HTR-8/SVneo (cell line): ENCODE measurements at regions not wholly inside any gene's neighbourhood (a gene's known extent, or its start where the extent isn't known, plus 50 kb on each side); places are given as distances from the start of the nearest gene placed in this dataset.

Experiments used
- DNase-seq: peaks from one replicate; pipeline ENCODE4 v3.0.0; 2011; ENCODE audit warnings: low spot score, mixed read lengths; ENCODE audit not compliant: insufficient read length
- FAIRE-seq: peaks from 2 replicates; lab custom pipeline; 2011; peaks lifted over from hg19 to GRCh38; lab: Jason Lieb, UNC

DNA sequence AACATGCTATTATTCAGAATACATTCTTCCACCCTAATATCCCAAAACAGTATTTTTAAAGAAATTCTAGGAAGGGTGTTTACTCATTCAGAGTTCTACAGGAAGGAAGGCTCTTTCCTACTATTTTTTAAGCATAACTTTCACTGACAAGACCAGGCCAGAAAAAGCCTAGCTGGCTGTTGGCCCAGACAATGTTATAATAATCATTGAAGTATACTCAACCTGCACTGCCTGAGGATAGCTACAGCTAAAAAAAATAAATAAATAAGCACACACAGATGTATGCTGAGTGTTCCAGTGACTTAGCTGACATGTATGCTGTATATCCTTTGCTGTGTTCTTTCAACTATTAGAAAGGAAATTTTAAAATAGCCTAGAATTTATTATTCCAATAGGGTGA is 145.8 kb upstream of the SPRY1 start:
- no peak for FAIRE-seq
- DNase-seq: no peak

DNA sequence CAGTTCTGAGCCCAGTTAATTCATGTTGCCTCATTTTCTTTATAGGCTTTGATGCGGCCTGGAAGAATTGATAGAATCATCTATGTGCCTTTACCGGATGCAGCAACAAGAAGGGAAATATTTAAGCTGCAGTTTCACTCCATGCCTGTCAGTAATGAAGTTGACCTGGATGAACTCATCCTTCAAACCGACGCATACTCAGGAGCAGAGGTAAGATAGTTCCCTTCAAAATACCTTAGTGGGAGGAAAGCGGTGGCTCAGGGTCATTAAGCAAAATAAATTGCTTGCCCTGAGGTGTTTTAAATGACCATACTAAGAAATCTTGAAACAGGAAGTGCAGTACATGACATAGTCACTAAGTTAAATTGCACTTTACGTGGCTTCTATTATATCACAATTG is 140.6 kb upstream of the SPRY1 start:
- DNase-seq: no peak

DNA sequence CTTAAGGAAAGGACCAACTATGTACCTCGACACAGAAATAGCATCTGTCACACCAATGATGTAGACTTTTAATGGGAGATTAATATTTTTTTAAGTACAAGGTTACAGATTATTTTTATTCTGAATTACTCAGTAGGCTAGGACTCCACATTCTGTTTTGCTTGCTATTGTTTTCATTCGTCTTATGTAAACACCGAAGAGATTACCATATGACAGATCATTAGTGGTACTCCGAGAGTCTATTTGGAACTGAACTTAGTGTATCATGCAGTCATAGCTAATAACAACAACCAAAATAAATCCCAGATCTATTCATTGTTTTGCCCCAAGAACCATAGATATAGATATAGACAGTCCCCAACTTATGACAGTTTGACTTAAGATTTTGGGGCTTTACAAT is 139.7 kb upstream of the SPRY1 start:
- DNase-seq: no peak
- FAIRE-seq: no peak

More for the DNA sequence above, 140.6 kb upstream of the SPRY1 start:
- FAIRE-seq: no peak

DNA sequence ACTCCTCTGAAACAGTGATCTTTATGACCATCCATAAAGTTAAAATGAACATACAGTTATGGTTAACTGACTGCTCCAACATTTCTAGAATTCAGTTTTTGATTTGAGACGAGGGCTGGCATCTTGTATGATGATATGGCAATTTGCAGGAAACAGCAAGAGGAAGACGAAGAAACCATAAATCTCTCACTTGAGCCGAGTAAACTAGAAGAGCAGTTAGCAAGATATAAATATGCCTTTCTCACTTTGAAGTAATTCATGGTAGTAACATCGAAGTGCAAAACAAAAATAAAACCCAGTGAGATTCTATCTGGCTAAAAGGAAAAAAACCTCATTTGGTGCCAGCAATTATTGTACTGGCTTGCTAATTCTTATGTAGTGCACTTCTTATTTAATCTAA is 139.0 kb upstream of the SPRY1 start:
- DNase-seq: no peak
- no peak for FAIRE-seq

DNA sequence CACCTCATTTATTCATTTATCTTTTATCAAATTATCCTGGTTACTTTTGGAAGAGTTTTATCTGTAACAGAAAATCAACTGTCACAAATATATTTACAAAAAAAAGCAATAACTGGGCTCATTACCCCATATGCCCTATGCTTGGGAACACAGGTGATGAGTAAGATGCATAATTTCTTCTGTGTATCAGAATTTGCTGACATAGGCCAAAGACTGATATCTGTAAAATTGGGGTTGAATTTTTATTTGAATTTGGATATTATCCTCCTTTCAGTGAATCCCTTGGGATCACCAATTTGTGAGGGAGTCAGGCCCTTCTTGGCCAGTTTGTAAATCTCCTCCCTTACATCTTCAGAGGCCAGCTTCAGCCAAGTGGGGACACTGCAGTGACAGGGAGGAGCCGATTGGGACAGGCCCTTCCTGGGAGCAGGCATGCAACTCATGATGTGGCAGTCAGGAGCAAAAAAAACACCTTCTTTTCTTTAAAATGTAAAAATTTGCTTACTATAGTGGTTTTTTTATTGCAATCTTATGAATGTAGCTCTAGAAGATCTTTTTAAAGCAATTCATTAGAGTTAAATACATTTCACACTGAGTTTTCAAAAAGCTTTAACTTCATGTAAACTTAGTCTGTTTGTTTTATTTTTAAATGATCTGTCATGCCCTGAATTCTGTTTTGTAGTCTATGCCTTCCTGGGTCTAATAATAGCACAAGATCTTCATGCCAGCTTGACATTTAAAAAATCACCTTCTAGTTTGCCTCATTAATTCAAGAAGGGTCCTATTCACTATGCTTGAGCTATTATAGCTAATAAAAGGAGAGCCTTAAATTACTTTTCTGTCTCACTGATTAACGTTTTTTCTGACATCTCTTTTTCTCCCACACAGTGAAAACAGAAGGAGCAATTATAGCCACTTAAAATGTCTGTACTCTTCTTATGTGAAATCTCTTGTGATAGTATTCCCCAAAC is 136.6 kb upstream of the SPRY1 start:
- no peak for FAIRE-seq
- DNase-seq: no peak

DNA sequence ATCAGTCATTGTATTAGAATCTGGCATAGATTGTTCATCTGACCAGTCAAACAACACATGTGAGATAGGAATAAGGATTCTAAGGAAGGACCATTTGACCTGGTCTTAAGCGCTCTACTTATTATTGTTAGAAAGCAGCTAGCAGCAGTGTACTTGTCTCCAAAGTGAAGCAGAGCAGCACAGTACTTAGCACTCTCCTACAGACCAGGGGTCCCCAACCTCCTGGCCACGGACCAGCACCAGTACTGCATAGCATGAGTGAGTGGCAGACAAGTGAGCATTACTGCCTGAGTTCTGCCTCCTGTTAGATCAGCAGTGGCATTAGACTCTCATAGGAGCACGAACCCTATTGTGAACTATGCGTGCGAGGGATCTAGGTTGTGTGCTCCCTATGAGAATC is 135.9 kb upstream of the SPRY1 start:
- FAIRE-seq (peak; percentile 9), DNase-seq (no peak)

DNA sequence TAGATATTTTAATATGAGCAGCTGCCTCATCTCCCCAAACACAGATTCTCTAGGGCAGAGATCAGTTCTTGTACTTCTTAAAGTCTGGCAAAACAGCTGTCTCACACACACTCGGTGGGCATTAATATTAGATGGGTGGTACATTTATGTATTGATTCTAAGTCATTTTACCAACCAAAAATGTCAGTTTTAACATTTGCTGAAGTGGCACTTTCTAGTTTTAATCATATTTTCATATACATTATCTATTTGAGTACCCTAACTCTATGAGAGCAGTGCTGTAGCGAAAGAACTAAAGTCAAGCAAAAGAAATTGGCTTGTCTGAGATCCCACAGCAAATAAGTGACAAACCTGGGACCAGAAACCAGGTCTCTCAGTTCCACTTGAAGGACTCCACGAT is 134.5 kb upstream of the SPRY1 start:
- FAIRE-seq (no peak), DNase-seq (no peak)

DNA sequence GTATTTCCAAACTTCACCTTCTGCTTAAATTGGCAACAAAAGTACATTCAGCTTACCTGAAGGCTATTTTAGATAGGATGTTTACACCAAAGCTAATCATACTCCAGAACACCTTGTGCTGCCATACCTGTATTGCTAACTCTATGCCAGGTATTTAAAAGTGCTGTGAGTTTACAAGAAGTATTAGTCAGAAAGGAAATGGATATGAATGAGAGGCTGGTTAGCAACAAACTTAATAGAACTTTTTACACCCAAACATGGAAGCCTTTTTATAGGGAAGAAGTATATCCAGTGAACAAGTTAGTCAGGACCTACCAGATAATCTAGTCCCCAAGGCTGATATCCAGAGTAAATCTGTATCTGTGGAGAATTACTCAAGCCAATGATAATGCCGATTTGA is 131.2 kb upstream of the SPRY1 start:
- DNase-seq (no peak), FAIRE-seq (no peak)

DNA sequence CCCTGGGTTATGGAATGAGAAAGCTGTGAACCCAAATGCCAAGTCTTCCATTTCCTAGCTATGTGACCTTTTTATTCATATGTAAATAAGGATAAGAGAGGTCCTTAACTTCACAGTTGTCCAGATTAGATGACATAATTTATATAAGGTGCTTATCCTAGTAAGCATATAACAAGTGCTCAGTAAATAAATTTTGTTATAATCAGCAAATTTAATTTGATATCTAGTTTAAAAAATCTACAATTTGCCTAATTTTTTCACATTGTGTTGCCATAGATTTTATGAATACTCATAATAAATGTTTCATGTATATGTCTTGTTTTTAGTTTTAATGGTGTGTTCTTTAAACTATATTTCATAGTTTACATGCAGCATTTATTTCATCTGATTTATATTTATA is 130.4 kb upstream of the SPRY1 start:
- FAIRE-seq (no peak), DNase-seq (no peak)

DNA sequence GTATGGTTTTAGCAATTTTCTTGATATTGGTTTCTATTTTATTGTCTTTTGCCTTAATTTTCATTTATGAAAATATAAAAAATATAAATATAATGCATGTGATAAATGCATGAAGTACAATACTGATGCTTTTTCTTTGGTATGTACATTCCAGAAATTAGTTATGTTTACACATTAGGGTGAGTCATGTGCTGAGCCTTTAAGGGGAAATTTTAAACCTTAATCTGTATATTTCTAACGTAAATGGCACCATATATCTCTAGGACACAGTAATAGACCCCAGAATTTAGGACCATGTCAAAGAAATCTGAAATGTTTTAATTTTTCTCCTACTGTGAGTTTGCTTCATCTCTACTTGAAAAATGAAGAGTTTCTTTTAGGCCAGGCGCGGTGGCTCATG is 117.8 kb upstream of the SPRY1 start:
- no peak for FAIRE-seq

DNA sequence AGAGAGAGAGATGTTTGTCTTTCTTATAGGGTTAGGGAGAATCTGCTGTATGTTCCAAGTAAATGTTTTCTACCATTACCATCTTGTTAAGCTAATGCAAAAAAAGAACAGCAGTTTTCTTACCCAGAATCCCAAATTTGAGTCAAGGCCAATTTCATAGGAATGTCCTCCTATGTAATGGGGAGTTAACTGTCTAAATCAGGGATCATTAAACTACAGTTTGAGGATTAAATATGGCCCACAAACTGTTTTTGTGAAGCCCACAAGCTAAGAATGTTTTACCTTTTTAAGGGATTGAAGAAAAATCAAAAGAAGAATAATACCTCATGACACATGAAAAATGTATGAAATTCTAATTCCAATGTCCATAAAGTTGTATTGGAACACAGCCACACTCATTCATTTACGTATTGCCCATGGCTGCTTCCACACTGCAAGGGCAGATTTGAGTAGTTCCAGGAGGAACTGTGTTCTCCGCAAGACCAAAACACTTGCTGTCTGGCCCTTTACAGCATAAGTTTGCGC is 113.2 kb upstream of the SPRY1 start:
- DNase-seq (no peak), FAIRE-seq (no peak)

More for the DNA sequence above, 117.8 kb upstream of the SPRY1 start:
- no peak for DNase-seq

DNA sequence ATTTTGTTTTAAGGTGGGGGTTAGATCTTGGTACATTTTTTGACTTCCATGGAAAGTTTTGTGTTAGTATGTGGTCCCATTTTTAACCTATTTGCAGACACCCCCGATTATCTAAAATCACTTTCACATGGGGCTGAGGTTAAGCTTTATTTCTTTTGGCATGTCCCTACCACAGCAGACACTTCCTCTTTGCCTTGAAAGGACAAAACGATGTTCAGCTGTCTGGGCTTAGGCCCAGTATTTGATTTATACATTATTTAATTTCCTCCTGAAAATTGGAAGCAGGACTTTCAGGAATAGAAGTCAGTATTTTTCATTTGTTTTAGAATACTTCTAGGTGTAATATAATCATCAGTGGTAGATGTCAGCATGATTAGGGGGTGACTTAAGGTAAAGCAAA is 112.4 kb upstream of the SPRY1 start:
- FAIRE-seq (no peak), DNase-seq (no peak)

DNA sequence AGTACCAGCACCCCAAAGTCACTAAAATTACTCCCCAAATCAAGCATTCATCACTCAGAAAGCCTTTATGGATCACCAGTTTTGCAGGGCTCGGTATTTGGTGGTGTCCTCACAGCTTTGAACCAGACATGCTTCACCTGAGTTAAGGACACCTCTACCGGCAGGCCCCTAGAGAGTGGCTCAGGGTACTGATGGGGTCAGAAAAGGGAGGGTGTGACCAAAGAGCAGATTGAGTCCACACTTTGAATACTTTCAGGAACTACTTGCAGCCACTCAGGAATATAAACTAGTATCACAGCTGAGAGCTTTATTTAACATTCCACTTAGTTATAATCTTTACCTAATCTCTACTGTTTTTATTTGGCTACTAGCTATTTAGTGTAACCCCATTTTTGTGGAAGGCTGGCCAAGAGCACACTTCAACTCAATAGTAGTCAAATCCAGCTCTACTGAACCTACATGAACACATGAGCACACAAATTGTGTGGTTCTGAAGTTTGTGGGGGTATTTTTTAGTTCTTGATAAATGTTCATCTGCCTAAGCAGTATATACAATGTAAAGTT is 109.6 kb upstream of the SPRY1 start:
- no peak for DNase-seq
- FAIRE-seq: no peak

DNA sequence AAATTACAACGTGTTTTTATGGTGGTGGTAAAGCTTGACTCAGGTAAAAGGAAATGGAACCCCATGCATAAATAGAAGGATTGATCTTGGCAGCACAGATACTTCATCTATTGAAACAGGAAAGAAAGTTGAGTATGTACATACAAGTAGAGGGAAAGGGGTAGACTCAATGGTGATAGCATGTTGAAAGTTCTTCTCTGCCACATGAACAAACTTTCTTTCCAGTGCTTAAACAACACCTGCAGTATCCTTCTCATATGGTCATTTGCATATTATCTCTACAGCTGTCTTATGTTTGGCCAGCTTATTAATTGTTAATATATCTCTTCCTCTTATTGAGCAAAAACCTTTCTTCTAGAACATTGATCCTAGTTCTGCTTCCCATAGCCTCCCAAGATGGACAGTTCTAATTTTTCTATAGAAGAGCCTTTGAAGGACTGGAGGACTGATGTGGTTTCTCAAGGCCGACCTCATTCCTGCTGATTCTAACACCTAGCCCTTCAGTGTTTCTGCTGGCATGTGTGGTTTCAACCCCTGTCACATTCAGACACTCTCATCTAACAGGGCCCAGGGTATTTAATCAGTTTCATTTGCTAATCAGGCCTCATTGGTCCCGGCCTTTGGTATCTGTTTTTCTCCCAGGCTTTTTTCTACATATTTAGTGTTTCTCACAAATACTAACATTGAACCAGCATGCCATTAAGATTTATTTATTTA is 108.1 kb upstream of the SPRY1 start:
- DNase-seq (no peak), FAIRE-seq (no peak)

DNA sequence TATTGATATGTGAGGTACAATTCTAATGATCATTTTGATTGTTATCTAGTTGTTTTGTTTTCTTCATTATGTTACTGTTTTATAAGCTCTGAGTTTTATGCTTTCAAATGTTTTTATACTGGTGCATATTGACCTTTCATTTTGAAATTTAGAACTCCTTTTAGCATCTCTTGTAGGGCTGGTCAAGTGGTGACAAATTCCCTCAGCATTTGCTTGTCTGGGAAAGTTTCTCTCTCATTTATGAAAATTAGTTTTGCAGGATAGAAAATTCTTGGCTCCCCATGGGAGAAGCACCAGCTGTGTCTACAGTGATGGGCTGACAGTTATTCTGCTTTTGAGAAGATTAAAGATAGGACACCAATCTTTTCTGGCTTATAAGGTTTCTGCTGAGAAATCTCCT is 105.3 kb upstream of the SPRY1 start:
- FAIRE-seq (no peak), DNase-seq (no peak)

DNA sequence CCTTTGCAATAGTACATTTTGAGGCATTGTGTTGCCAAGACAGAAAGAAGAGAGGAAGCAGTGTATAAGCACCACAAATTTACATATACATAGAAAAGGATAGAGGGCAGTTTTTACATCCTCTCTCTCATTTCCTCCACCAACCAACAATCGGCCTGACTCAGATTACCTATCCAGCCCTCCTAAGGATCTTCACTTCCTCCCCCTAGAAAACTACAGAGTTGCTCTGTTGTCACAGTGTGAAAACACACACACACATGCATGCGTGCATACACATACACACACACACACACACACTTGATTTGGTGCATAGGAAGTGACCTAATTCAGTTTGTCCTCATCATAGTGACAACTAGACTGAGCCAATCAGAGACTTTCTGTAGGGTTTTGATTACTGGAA is 98.8 kb upstream of the SPRY1 start:
- DNase-seq: no peak
- no peak for FAIRE-seq

DNA sequence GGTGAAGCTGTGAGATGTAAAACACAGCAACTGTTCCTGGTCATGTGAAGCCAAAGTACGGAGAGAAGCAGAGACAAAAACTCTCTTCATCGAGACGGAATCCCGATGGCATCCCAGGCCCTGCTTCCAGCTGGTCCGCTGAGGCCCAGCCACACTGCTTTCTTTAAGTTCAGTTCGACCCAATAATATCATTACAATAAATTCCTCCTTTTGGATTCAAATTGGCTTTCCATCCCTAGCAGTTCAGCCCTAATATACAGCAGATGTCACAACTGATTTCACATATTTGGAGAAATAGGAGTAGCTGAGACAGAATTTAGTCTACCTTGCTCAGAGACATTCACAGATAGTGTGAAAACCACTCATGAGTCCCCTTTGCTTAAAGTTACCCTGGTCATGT is 98.3 kb upstream of the SPRY1 start:
- no peak for FAIRE-seq
- no peak for DNase-seq

DNA sequence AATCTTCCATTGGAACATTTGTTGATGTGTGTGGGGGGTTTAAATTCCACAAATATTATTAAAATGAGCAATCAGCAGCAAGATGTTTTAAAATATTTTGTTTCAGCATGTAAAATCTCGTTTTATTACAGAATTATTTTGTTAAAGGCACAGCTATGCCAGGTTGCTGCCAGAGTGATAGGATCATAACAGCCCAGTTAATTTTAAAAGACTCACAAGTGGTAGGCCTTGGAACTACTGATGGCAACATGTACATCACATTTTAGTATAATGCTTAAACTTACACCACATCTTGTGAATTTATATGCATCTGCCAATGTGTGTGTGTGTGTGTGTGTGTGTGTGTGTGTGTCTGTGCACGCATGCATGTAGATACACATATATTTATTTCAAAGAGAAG is 97.8 kb upstream of the SPRY1 start:
- no peak for FAIRE-seq
- DNase-seq: no peak

DNA sequence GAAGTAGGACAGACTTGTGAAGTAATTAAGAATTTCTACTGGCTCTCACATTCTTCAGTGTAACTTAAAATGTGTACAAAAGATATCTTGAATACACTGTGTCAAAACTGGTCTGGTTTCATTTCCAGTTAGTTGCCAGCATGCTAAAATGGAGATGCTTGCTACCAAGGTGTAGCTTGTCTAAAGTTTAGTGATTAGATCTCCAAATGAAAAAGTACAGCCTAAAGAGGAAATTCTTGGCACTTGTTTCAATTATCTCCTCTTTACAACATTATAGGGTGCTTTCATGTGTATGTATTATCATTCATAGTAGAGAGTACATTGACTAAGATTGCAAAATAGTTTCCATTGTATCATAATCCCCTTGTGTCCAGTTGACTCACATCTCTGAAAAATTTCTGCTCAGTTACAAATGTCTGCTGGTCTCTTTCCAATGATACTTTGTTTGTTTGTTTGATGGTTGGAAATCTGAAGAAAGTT is 97.3 kb upstream of the SPRY1 start:
- FAIRE-seq (no peak), DNase-seq (no peak)

DNA sequence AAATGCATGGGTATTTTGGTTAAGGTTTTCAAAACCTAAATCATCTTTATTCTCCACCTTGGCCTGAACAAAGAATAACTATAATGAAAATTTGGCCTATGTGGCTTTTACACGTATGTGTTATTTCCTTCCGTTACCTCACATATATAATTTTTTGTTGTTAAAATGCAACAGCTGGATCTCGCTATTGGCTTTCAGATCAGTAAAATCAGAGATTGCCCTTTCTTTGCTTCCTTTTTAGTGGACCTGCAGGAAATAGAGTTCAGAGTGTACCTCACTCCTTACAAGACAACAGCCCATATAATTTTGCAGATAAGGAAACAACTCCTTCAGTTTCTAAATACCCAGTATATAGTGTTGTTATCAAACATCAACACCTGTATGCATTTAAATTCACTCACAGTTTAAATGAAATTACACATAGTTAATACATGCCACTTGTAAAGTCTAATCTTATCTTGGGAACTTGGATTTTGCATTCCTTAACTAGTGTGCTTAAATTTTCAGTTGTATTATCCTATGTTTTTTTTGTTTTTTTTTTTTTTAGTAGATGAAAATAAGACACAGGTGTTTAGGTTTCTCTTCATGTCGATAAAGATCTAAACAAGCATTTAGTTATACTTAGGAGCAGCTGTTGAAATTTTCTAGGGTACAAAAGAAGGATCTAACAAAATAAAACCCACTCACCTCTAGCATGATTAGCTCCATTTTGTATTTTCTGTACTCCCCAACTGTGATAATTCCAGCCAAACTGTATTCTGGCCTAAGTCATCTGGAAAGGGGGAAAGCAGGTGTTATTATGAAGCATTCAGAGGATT is 96.2 kb upstream of the SPRY1 start:
- FAIRE-seq (no peak), DNase-seq (no peak)
